ENCODE measurements at regions not wholly inside any gene's neighbourhood (a gene's known extent, or its start where the extent isn't known, plus 50 kb on each side); places are given as distances from the start of the nearest gene placed in this dataset.

- no peaks in the 10 kb centered on the region for H3K36me3 ChIP-seq
- no peaks in the 10 kb centered on the region for H3K4me1 ChIP-seq
- H3K9me3 ChIP-seq, result no peaks in the 10 kb centered on the region
- no peak for DNase-seq
- no peaks in the 10 kb centered on the region for H3K27me3 ChIP-seq
- no peak overlapping the region for H3K4me3 ChIP-seq (ENCODE audit: low read depth, low read length)
- TF ChIP-seq CTCF (IDR thresholded peaks at IDR 0.05; ENCODE audit: low read depth, low read length), result no peak
Measured at GRCh38 chr2:235311044-235311443, 182.8 kb upstream of the AGAP1 start.

GRCh38 chr2:235312571-235312970 lies 181.3 kb upstream of the AGAP1 start:
- no peak for DNase-seq
- no peaks in the 10 kb centered on the region for H3K36me3 ChIP-seq
- no peak overlapping the region for H3K4me3 ChIP-seq (ENCODE audit: low read depth, low read length)
- no peaks in the 10 kb centered on the region for H3K4me1 ChIP-seq
- TF ChIP-seq CTCF (IDR thresholded peaks at IDR 0.05; ENCODE audit: low read depth, low read length), result no peak
- no peaks in the 10 kb centered on the region for H3K9me3 ChIP-seq
- H3K27me3 ChIP-seq, result no peaks in the 10 kb centered on the region

- H3K36me3 ChIP-seq, result no peaks in the 10 kb centered on the region
- peak; percentile 30 for DNase-seq
- no peaks in the 10 kb centered on the region for H3K4me1 ChIP-seq
- no peak overlapping the region for H3K4me3 ChIP-seq (ENCODE audit: low read depth, low read length)
- H3K9me3 ChIP-seq, result no peaks in the 10 kb centered on the region
- no peak for TF ChIP-seq CTCF (IDR thresholded peaks at IDR 0.05; ENCODE audit: low read depth, low read length)
- no peaks in the 10 kb centered on the region for H3K27me3 ChIP-seq
Measured at GRCh38 chr2:235314371-235314930, 179.4 kb upstream of the AGAP1 start.

- H3K9me3 ChIP-seq, result no peaks in the 10 kb centered on the region
- TF ChIP-seq CTCF (IDR thresholded peaks at IDR 0.05; ENCODE audit: low read depth, low read length), result no peak
- H3K4me1 ChIP-seq, result no peaks in the 10 kb centered on the region
- H3K27me3 ChIP-seq, result peaks cover 5% of the 10 kb centered on the region; the same call in 1 of the 2 replicates
- DNase-seq, result no peak
- no peak overlapping the region for H3K4me3 ChIP-seq (ENCODE audit: low read depth, low read length)
- no peaks in the 10 kb centered on the region for H3K36me3 ChIP-seq
Measured at GRCh38 chr2:235319095-235319494, 174.7 kb upstream of the AGAP1 start.

GRCh38 chr2:235320326-235320725 lies 173.5 kb upstream of the AGAP1 start:
- peaks cover 17% of the 10 kb centered on the region for H3K27me3 ChIP-seq
- H3K4me3 ChIP-seq (ENCODE audit: low read depth, low read length), result no peak overlapping the region
- no peaks in the 10 kb centered on the region for H3K4me1 ChIP-seq
- no peak for DNase-seq
- H3K9me3 ChIP-seq, result no peaks in the 10 kb centered on the region
- H3K36me3 ChIP-seq, result no peaks in the 10 kb centered on the region
- TF ChIP-seq CTCF (IDR thresholded peaks at IDR 0.05; ENCODE audit: low read depth, low read length), result no peak

GRCh38 chr2:235324324-235324723 lies 169.5 kb upstream of the AGAP1 start:
- peaks cover 24% of the 10 kb centered on the region for H3K27me3 ChIP-seq
- no peaks in the 10 kb centered on the region for H3K36me3 ChIP-seq
- H3K4me1 ChIP-seq, result no peaks in the 10 kb centered on the region
- no peaks in the 10 kb centered on the region for H3K9me3 ChIP-seq
- H3K4me3 ChIP-seq (ENCODE audit: low read depth, low read length), result no peak overlapping the region
- DNase-seq, result no peak
- no peak for TF ChIP-seq CTCF (IDR thresholded peaks at IDR 0.05; ENCODE audit: low read depth, low read length)

Data from BE2C (cell line).